Stimulated activated naive CD4-positive, alpha-beta T cell (primary cell): ENCODE measurements at regions not wholly inside any gene's neighbourhood (a gene's known extent, or its start where the extent isn't known, plus 50 kb on each side); places are given as distances from the start of the nearest gene placed in this dataset.

ENCODE experiments used
- DNase-seq, 6 experiments: peaks; one replicate each; lab custom pipeline; 2025; lab: John Stamatoyannopoulos, UW

- no peak for DNase-seq
Measured at GRCh38 chr2:14350856-14351255, 281.7 kb upstream of the LRATD1 start.

GRCh38 chr2:14352067-14352466 lies 280.4 kb upstream of the LRATD1 start:
- DNase-seq: no peak

GRCh38 chr2:14354231-14354630 lies 278.3 kb upstream of the LRATD1 start:
- no peak for DNase-seq

- DNase-seq: no peak
Measured at GRCh38 chr2:14355102-14355501, 277.4 kb upstream of the LRATD1 start.

GRCh38 chr2:14358339-14358738 lies 274.2 kb upstream of the LRATD1 start:
- no peak for DNase-seq

GRCh38 chr2:14358774-14359173 lies 273.7 kb upstream of the LRATD1 start:
- DNase-seq: no peak

GRCh38 chr2:14363137-14363536 lies 269.4 kb upstream of the LRATD1 start:
- DNase-seq: no peak

GRCh38 chr2:14363976-14364375 lies 268.5 kb upstream of the LRATD1 start:
- DNase-seq: no peak

GRCh38 chr2:14364471-14364870 lies 268.0 kb upstream of the LRATD1 start:
- no peak for DNase-seq

GRCh38 chr2:14385043-14385442 lies 247.5 kb upstream of the LRATD1 start:
- DNase-seq: no peak

GRCh38 chr2:14387332-14387731 lies 245.2 kb upstream of the LRATD1 start:
- DNase-seq: no peak

- DNase-seq: no peak
Measured at GRCh38 chr2:14388724-14389123, 243.8 kb upstream of the LRATD1 start.

GRCh38 chr2:14396533-14397083 lies 235.9 kb upstream of the LRATD1 start:
- no peak for DNase-seq

- DNase-seq: no peak
Measured at GRCh38 chr2:14398641-14399040, 233.9 kb upstream of the LRATD1 start.

- DNase-seq: no peak
Measured at GRCh38 chr2:14401873-14402272, 230.6 kb upstream of the LRATD1 start.

GRCh38 chr2:14408695-14409094 lies 223.8 kb upstream of the LRATD1 start:
- no peak for DNase-seq

- DNase-seq: no peak
Measured at GRCh38 chr2:14417551-14417950, 215.0 kb upstream of the LRATD1 start.

- no peak for DNase-seq
Measured at GRCh38 chr2:14418115-14418514, 214.4 kb upstream of the LRATD1 start.

- DNase-seq: no peak
Measured at GRCh38 chr2:14420851-14421250, 211.7 kb upstream of the LRATD1 start.

GRCh38 chr2:14422426-14422825 lies 210.1 kb upstream of the LRATD1 start:
- DNase-seq: no peak

- DNase-seq: no peak
Measured at GRCh38 chr2:14423145-14423906, 209.2 kb upstream of the LRATD1 start.

- DNase-seq: no peak
Measured at GRCh38 chr2:14424478-14425390, 207.8 kb upstream of the LRATD1 start.

- DNase-seq: no peak
Measured at GRCh38 chr2:14425869-14426268, 206.6 kb upstream of the LRATD1 start.
